ENCODE measurements at regions not wholly inside any gene's neighbourhood (a gene's known extent, or its start where the extent isn't known, plus 50 kb on each side); places are given as distances from the start of the nearest gene placed in this dataset.
"Not testable (repeated sequence)": the region's sequence is repeated elsewhere in the genome, so short reads cannot be mapped to it uniquely, and the experiment has no call there.

- DNase-seq (ENCODE audit: low read depth, low spot score): no peak
These were observed 426.0 kb upstream of the PMFBP1 start for GRCh38 chr16:72597938-72598337.

GRCh38 chr16:72596373-72596772 is 424.4 kb upstream of the PMFBP1 start:
- DNase-seq (ENCODE audit: low read depth, low spot score): no peak

GRCh38 chr16:72590151-72590937 is 418.4 kb upstream of the PMFBP1 start:
- DNase-seq (ENCODE audit: low read depth, low spot score): no peak

GRCh38 chr16:72588551-72588950 is 416.6 kb upstream of the PMFBP1 start:
- DNase-seq (ENCODE audit: low read depth, low spot score): no peak

GRCh38 chr16:72578061-72578460 is 406.1 kb upstream of the PMFBP1 start:
- DNase-seq (ENCODE audit: low read depth, low spot score): not testable (repeated sequence)

GRCh38 chr16:72576189-72576588 is 404.2 kb upstream of the PMFBP1 start:
- no peak for DNase-seq (ENCODE audit: low read depth, low spot score)

GRCh38 chr16:72569677-72570076 is 397.7 kb upstream of the PMFBP1 start:
- no peak for DNase-seq (ENCODE audit: low read depth, low spot score)

- no peak for DNase-seq (ENCODE audit: low read depth, low spot score)
These were observed 396.5 kb upstream of the PMFBP1 start for GRCh38 chr16:72568502-72568901.

GRCh38 chr16:72566174-72566573 is 394.2 kb upstream of the PMFBP1 start:
- no peak for DNase-seq (ENCODE audit: low read depth, low spot score)

- no peak for DNase-seq (ENCODE audit: low read depth, low spot score)
These were observed 393.2 kb upstream of the PMFBP1 start for GRCh38 chr16:72565106-72565505.

GRCh38 chr16:72560617-72561016 is 388.7 kb upstream of the PMFBP1 start:
- DNase-seq (ENCODE audit: low read depth, low spot score): no peak

- no peak for DNase-seq (ENCODE audit: low read depth, low spot score)
These were observed 386.5 kb upstream of the PMFBP1 start for GRCh38 chr16:72558501-72558900.

GRCh38 chr16:72554935-72555334 is 383.0 kb upstream of the PMFBP1 start:
- no peak for DNase-seq (ENCODE audit: low read depth, low spot score)

- DNase-seq (ENCODE audit: low read depth, low spot score): no peak
These were observed 380.7 kb upstream of the PMFBP1 start for GRCh38 chr16:72552654-72553053.

GRCh38 chr16:72551649-72552048 is 379.7 kb upstream of the PMFBP1 start:
- no peak for DNase-seq (ENCODE audit: low read depth, low spot score)

- no peak for DNase-seq (ENCODE audit: low read depth, low spot score)
These were observed 377.9 kb upstream of the PMFBP1 start for GRCh38 chr16:72549878-72550277.

- no peak for DNase-seq (ENCODE audit: low read depth, low spot score)
These were observed 370.1 kb upstream of the PMFBP1 start for GRCh38 chr16:72542102-72542501.

GRCh38 chr16:72537664-72538063 is 365.7 kb upstream of the PMFBP1 start:
- DNase-seq (ENCODE audit: low read depth, low spot score): no peak

- DNase-seq (ENCODE audit: low read depth, low spot score): no peak
These were observed 364.9 kb upstream of the PMFBP1 start for GRCh38 chr16:72536723-72537435.

- no peak for DNase-seq (ENCODE audit: low read depth, low spot score)
These were observed 361.0 kb upstream of the PMFBP1 start for GRCh38 chr16:72532906-72533410.

- DNase-seq (ENCODE audit: low read depth, low spot score): no peak
These were observed 358.5 kb upstream of the PMFBP1 start for GRCh38 chr16:72530434-72530833.

- no peak for DNase-seq (ENCODE audit: low read depth, low spot score)
These were observed 351.1 kb upstream of the PMFBP1 start for GRCh38 chr16:72523087-72523486.

GRCh38 chr16:72517154-72517553 is 345.2 kb upstream of the PMFBP1 start:
- no peak for DNase-seq (ENCODE audit: low read depth, low spot score)
